ENCODE measurements at regions not wholly inside any gene's neighbourhood (a gene's known extent, or its start where the extent isn't known, plus 50 kb on each side); places are given as distances from the start of the nearest gene placed in this dataset.

DNA sequence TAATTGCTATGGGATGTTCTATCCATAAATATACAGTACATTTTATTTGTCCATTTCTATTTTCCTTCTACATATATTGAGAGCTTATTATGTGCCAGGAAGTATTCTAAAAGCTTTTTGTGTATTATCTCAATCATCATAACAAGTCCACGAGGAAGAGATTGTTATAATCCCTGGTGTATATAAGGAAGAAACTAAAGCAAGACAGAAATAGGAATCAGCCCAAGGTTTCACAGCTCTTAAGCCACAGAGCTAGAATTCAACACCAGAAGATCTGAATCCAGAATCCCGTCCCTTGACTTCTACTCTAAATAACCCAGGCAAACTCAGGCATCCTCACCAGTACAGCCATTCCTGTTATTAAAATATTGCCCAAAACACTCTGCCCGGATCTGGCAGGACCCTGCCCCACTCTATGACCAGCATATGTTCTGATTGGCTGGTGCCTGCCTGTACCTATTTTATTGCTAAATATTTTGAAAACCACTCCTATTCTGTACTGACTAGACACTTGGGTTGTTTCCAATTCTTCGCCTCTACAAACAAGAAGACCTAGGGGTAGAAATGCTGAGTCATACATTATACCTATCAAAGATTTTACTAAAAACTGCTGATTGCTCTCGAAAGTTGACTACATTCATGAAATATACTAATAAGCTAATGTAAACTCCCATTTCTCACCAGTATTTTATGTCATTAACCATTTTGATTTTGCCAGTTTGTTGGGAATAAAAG, 297.4 kb downstream of the ENC1 start:
- DNase-seq (ENCODE audit: low read depth): no peak

DNA sequence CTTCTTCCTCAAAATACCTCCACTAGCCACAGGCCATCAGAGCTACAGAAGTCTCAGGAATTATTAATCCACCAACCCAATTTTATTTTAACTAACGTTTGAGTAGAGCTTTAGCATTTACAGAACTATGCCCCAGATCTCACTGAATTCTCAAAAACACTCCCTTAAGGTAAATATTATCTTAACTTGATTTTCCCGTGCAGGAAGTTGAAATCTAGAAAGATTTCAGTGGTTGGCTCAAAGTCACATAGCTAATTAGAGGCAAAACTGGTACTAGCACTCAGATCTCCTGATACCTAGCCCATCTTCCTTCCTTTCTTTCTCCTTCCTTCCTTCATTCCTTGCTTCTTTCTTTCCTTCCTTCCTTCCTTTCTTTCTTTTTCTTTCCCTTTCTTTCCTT, 298.3 kb downstream of the ENC1 start:
- DNase-seq (ENCODE audit: low read depth): no peak

DNA sequence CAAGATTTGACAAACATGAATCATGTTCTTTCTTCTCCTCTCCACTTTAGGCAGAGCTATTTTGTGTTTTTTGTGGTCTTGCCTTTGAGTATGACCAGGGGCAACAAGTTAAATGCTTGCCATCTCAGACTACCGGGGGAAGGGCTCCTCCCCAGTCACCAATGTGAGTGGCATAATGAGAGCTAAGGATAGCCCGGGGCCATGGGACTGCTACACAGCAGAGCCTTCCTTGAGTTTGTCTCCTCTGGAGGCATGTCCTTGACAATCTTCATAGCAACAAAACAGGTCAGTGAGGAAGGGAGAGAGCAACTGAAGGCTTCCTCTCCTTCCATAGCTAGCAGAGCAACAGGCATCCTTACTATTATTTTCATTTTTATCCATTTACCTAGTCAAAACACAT, 299.3 kb downstream of the ENC1 start:
- no peak for DNase-seq (ENCODE audit: low read depth)

DNA sequence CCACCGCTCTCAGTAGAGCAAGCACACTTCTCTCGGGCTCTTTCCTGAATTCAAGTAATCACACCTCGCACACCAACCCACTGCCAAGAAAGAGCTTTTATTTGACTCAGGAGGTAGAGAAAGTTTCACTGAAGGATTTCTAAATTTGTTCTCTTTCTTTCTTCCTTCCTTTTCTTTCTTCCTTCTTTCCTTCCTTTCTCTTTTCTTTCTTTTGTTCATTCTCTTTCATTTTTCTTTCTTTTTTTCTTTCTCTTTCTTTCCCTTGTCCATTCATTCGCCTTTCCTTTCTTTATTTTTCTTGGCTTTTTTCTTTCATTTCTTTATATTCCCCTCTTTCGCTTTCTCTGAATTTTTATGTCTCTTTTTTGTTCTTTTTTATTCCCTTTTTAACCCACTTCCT, 300.1 kb downstream of the ENC1 start:
- no peak for DNase-seq (ENCODE audit: low read depth)

DNA sequence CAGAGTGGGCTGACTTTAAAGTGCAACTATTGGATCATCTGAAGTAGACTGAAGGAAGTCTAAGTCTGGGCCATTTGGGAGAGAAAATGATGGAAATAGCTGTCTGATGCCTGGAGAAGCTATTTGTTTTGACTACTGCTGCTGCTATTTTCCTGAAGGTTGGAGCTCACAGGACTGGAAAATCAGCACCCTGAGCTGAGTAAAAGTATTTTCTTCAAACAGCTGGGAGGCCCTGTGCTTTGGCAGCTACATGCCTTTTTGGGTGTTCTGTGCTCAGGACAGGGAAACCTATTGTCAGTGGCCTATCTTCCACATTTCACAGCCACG, 302.6 kb downstream of the ENC1 start:
- DNase-seq (ENCODE audit: low read depth): no peak

DNA sequence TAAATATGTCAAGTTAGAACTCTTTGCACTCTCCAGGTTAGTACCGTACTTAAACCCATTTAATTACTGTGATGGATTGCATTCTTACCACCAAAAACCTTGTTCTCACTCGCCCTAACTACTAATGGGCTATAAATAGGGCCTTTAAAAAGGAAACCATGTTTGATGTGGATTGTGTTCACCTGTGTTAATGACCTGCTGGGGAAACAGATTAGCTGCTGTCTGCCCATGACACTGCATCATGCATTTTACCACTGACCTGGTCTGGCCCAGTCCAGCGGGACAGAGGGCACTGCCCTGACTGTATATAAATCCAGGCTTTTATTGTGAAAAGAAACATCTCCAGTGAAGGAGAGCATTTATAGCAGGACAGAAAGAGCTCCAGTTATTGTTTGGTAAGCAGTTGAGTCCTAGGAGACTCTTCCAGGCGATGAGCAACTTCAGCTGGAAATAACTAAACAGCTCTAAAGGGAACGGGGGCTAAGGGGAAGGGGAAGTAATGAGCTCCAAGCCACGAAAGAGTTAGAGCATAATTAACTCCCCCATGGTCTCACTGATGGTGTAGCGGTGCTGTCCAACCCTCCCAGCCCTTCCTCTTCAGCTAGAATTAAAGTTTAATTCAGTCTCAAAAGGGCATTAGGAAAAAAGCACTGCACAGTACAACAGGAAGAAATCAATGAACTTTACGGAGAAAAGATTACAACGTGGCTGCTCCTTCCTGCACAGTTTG, 303.1 kb downstream of the ENC1 start:
- no peak for DNase-seq (ENCODE audit: low read depth)

DNA sequence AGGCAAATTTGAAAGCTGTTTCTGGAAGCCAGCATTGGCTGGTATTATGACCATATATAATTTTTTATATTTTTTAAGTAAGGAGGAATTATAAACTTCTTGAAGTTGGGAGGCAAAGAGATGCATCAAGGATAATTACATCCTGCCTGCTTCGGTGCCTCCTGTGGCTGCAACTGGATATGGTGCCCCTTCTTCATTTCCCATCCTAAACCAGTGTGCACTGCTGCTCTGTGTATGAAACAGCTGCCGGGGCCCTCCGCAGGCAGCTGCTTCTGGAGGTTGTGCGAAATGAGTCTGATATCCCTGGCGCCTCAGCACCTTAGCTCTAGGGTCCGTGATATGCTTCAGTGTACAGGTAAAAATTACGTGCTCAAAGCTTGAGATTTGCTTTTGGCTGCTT, 304.2 kb downstream of the ENC1 start:
- DNase-seq (ENCODE audit: low read depth): no peak

DNA sequence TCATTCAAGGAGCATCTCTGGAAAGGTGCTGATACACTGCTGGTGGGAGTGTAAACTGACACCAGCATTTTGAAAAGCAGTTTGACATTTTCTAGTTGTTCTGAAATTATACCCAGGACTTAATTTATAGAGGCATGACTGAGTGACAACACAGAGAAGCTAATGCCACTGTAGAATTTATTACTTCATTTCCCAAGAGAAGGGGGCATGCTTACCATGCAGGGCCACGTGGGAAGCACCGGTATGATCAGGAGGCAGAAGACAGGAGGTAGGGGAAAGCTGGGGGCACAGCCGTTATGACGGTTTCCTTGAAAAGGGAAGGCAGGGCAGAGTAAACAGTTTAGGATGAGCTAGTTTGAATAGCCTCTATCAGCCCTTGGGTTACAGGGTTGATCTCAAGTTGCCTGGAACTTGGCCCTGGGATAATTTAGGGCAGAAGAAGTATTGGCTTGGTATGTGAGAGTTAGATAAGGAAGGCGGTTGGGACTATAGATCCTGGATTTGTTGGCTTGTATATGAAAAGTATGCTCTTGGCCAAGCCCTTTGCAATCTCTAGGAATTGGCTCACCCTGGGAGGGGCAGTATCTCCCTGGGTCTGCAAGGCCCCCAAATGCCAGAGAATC, 305.7 kb downstream of the ENC1 start:
- DNase-seq (ENCODE audit: low read depth): no peak

DNA sequence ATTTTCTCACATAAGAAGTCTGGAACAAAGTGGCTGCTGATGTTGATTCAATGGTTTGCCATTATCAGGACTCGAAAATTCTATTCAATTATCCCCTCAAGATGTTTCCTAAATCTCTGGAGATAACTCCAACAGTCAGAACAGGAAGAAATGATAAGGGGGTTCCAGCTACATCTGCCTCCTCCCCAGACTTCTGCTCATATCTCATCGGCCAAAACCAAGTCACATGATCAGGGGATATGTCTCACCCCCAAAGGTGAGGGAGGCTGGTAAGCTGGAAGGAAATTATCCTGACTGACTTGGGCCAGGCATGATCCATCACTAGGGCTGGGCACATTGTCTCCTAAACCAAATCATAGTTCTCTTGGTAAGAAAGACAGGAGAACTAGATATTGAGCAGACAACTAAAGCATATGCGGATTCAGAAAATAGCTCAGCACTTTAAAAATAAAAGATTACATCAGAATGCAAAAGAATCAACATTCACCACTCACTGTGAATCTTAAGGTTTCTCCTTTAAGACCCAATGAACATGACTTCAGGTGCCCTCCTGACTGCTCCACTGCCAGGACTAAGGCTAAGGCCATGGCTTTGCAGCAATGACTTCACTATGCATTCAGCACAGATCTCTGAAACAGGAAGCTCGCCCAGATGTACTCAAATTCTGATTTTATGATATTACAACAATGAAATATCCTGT, 306.3 kb downstream of the ENC1 start:
- no peak for DNase-seq (ENCODE audit: low read depth)

DNA sequence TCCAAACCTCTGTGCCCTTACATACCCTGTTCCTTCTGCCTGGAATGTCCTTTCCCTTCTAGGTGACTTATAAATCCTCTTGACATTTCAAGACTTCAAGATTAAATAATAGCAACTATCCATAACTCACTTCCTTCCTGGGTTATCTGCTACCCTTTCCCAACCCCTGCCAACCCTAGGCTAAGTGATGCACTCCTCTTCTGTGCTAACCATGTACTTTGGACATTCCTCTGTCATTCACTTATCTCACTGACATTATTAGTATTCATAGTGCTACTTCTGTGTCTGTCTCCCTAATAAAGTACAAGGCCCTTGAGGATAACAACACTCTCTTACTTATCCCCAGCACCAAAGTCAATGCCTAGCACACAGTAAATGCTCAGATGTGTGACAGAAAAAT, 307.1 kb downstream of the ENC1 start:
- no peak for DNase-seq (ENCODE audit: low read depth)

DNA sequence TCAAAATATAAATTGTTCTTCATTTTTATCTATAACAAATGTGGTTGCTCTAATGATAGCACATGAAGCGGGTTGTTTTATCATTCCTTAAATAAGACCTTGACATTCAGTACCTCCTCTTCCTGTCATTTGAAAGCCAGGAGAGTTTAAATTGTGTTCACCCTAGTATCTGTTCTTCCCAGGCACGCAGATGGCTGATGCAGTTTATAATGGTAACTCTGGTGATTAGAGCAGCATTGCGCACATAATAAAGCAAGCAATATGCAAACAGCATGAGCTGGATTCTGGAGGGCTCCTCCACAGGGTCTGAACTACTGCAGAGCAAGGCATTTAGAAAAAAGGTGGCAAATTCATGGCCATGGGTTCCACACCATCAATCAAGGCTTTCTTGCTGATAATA, 307.8 kb downstream of the ENC1 start:
- DNase-seq (ENCODE audit: low read depth): no peak

DNA sequence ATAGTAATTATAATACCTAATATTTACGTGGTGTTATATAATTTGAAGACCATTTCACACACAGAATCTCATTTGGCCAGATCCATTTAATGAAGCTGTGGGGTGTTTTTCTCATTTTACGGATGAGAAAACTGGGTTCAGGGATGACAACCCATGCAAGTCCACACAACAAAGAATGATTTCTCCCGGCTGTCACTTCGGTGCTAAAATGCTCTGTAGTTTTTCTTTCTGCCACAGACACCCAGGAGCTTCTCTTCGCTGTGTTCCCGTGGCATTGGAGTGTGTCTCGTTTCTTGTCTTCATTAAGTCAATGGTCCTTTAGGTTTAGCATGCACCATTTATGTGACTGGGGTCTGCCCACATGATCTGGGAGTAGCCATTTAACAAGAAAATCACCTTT, 308.5 kb downstream of the ENC1 start:
- no peak for DNase-seq (ENCODE audit: low read depth)

DNA sequence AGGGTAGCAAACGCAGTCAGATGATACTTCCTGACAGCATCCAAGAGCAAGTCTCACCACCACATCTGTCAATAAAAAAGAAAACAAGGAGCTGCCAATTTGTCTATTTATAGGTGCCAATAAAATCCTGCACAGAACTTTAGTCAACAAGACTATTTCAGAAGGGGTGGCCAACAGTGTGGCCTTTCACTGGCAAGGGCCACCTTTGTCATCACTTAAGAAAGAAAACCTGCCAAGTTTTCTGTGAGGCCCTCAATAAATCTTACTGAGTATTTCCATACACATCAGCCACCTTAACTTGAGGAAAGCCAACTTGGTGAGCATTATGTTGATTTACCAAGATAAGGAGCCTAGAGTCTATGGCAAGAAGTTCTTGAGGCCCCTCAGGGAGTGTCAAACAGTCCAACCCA, 312.3 kb downstream of the ENC1 start:
- no peak for DNase-seq (ENCODE audit: low read depth)

DNA sequence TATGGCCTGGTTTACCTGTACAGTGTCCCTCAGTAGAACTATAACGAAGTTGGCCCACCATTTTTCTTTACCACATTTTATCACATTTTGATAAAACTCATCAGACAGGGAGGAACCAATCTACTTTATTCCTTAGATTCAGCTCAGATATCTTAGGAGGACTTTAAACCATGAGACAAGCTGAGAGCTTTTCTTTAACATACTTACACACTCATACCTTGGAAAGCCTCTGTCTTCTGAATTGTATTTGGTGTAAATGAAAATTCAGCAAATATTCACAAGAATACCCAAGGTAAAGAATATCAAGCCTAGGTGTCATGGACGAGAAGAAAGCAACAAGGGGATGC, 313.2 kb downstream of the ENC1 start:
- DNase-seq (ENCODE audit: low read depth): no peak

DNA sequence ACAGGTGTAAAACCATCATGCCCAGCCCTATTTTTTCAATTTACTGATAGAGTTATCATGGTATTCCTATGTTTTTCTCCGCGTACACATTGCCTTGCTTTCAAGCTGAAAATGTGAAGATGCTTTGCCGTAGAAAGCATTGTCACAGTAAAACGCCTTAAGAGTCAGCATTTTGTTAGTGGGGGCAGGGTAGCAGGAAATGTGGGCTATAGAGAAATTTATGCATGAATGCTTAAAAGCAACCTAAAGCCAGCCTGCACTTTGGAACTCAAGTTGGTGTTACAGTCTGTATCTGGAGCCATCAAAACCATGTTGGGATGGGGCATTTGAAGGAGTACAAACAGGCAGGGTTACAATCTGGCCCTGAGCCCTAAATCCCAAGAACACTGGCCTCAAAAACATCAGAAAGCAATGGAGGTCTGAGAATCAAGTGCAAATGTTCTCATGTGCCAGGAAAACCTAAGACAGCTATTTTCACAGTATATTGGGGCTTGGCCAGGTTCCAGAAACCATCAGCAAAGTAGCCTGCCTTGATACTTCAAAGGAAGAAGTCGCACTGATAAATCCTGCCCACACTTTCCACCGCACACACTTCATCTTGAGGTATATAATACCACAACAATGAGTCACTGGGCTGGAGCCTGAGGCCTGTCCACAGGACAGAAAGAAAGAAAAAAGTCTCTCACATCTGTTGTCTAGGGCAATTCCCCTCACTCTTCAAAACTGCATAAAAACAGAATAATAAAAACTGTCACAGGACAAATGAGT, 313.8 kb downstream of the ENC1 start:
- DNase-seq (ENCODE audit: low read depth): peak; percentile 2

DNA sequence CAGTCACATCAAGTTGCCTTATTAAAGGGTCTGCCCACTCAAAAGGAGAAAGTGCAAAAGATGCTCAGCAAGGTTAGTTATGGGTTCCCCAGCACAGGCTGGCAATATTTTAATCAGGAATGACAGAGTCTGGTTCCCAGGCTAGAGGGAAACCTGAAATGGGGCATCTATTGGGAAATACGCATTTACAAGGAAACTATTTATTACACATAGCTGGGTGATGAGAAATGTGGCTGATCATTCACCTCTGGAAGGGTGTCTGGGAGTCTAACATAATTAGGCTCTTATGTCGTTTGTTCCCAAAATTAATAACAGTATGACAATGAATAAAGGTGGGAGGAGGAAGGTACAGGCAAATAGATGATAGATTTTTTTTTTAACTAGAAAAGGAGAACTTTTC, 314.7 kb downstream of the ENC1 start:
- no peak for DNase-seq (ENCODE audit: low read depth)

DNA sequence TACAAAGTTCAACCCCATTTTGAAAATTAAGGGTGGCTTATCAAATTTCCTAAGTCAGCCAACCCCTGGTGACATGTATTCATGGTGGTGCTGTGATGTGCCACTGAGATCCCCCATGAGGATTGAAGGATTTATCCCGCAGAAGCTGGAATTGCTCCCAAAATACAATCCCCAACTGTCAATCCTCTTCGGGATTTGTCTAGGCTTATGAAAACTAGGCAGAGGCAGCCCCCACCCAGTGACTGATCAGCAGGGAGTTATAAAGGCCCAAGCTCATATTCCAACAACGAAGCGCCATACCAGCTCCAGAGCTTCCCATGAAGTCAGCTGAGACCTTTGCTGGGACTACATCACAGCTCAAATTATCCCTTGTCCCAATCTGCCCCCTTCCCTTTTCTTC, 316.0 kb downstream of the ENC1 start:
- DNase-seq (ENCODE audit: low read depth): no peak

DNA sequence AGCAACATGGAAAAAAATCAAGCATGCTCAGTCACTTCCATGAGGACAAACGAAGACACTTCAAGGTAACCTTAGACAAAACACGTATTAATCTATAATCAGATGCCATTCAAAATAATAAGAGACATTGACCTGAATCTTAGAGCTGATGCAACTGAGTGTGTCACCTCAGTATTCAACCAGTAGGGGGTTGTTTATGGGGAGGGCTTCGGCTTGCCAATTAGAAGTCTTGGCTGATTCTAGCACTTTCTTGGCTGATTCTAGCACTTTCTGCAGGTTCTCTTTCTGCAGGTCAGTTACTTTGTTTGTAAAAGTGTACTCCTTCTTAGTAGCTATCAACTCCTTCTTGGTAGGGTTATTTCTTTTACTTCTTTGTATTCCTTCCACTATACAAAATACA, 317.6 kb downstream of the ENC1 start:
- DNase-seq (ENCODE audit: low read depth): no peak

DNA sequence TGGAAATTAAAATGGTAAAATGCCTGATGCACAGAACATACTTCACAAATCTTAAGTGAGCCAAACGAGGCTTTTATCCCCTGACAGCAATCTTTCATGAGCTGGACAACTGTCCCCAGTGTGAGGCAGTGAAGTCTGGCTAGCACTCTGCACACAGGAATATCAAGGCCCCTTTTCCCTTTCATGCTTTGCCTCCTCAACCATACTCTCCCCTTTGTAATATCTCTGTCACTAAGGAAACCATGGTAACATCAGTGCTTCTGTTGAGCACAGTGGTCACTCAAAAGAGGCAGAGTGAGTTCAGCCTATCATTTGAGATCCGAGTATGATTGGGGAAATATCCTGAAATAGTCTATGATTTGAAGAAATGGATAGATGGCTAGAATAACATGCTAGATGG, 318.3 kb downstream of the ENC1 start:
- DNase-seq (ENCODE audit: low read depth): no peak

DNA sequence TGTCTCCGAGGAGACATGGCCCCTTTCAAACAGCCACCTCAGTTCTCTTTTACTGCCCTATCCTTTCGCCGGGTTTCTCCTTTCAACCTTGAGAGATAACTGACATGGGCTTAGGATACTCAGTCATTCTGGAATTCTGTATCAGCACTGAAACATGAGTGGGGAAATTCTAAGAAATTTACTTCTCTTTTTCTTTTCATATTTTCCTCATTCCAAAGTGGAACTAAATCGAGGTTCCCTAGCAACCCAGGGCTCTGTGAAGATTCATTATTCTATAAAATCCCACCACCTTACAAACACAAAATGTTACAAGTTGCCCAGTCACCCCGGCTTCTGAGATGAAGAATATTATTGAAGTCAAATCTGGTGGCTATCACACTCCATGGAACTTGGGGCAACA, 319.2 kb downstream of the ENC1 start:
- DNase-seq (ENCODE audit: low read depth): no peak

DNA sequence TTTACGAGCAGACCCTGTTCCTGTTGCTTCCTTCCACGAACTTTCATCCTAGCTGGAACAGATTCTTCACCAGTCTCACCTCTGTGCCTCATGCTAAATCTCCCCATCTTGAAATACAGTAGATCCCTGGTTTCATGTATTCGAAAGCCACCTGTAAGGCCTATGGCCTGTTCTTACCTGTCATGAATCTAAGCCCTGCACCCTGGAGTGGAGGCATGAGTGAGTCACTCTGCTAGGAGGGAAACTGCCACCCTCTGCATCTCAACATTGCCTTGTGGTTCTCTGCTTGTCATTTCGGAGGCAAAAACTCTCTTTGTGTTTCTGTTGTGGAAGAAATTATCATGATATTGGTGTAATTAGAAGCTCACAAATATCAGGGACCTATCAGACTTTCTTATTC, 320.0 kb downstream of the ENC1 start:
- no peak for DNase-seq (ENCODE audit: low read depth)

DNA sequence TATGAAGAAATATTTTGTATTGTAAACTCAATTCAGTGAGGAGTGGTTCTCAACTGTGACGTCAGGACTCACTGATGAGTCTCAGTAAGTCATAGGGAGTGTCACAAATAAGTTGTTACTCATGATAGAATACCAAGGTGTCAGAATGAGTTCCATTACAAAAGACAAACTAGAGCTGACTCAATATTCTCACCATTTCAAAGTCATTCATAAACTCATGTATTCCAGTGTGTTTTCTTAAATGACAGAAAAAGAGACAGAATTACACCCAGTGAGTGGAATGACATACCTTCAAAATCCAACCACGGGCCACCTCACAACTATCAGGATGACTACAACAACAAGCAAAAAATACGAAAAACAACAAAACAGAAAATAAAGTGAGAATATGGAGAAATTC, 321.5 kb downstream of the ENC1 start:
- DNase-seq (ENCODE audit: low read depth): no peak
